Hematopoietic multipotent progenitor cell treated with erythropoietin and hydrocortisone succinate and interleukin-3 and kit ligand, for 6 days (in vitro differentiated cells): ENCODE measurements at regions not wholly inside any gene's neighbourhood (a gene's known extent, or its start where the extent isn't known, plus 50 kb on each side); places are given as distances from the start of the nearest gene placed in this dataset.

Experiments used
- DNase-seq: peaks from one replicate; pipeline ENCODE4 v3.0.0-alpha.2; 2015

DNA sequence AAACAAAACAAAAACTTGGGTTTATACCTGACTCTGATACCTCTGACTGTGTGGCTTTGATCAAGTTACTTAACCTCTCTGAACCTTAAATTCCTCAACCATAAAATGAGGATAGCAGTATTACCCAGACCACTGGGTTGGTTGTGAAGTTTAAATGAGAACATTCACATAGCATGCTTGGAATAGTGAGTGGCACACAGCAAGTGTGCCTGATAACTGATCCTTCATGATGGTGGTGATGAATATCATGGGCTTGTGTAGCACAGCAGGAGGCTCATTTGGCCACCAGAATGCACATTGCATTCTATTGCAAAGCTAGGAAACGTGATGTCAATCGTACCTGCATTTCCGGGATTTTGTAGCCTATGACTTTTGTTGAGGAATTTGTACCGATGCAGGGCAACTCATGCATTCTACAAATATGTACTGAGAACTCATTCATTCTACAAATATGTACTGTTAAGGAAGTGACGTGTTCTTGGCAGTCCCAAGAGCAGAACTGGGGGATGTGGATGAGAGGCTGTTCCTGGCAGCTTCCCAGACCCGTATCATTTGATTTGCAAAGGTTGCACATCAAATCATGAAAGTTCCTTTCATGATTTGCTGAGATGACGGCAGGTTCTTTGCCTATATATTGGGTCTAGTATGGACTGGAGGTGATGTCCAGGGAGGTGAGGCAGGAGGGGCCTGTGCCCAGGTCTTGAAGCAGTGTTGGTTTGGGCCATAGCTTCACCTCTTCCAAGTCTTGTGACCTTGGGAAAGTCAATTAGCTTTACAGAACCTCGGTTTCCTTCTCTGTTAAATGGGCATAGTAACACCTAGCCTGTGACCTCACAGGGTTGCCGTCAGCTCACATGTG, 94.6 kb upstream of the SMNDC1 start:
- no peak for DNase-seq

DNA sequence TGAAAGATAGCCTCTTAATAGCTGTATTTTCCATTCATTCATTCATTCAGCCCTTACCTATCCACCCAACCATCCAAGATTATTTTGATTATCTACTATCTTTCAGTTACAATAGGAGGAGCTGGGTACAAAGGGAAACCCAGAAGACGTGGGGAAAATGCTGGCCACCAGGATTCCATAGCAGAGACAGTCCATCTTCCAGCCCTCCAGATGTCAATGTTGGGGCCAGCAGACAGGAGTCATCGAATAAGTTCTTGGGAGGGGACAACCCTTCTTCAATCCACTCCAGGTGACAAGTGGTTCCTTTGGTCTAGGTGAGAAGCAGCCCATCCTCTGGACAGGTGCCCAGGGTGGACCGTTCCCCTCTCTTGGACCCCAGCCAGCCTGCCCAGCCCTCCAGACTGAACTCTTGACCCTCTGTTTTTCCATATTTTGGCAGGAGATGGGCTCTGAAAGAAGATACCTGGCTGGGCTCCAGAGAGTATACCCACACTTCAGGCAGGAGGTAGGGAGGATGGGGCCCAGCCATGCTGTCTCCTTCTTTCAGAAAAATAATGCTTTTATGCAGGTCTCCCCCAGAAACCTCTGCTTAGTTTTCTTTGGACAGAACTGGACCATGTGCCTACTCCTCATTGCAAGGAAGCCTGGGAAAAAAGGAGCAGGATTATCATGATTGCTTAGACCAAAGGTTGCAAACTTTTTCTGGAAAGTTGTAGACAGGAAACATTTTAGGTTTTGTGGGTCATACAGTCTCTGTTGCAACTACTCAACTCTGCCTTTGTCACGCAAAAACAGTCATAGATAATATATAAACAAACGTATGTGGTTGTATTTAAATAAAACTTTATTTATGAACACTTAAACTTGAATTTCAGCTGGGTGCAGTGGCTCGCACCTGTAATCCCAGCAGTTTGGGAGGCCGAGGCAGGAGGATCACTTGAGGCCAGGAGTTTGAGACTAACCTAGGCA, 95.5 kb upstream of the SMNDC1 start:
- no peak for DNase-seq

DNA sequence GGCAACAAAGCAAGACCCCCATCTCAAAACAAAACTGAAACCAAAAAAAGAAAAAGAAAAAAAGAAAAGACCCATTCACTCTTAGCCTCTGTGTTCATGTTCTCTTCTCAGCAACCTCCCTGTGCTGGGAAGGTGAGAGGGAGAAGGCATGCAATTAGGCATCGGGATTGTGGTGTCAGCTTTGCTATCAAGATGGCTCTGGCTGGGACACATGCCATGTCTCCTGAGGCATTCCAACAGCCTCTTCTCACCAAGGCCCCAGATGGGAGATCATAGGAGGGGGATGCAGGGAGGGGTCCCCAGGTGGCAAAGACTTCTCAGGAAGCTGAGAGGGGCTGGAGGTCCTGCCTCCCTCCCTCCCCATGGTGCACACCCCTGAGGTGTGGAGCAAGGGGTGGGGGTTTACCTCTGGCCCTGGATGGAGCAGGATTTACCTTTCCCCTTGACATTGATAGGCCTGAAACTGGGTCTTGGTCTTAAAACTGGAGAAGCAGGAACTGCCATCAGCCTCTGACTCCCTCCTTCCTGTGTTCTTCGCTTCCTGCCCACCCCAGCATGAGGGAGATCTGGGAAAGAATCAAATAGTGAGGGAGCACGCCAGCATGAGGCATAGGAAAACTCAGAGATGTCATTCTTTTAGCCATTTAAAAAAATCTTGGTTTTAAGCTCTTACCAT, 96.2 kb upstream of the DUSP5 start:
- DNase-seq, result no peak

DNA sequence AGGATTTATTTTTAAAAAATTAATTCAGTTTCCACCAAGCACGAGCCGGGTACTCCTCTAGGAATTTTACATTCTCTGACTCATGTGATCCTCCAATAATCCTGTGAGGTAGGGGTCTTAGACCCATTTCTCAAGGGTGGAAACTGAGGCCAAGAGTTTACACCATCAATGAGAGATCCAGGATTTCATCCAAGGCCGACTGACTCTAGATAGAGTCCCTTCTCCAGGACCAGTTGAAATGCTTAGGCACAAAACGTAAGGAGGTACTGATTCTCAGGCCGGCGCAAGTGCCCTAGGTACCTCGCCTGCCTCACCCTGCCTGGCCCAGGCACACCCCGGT, 95.7 kb upstream of the DUSP5 start:
- DNase-seq, result no peak

DNA sequence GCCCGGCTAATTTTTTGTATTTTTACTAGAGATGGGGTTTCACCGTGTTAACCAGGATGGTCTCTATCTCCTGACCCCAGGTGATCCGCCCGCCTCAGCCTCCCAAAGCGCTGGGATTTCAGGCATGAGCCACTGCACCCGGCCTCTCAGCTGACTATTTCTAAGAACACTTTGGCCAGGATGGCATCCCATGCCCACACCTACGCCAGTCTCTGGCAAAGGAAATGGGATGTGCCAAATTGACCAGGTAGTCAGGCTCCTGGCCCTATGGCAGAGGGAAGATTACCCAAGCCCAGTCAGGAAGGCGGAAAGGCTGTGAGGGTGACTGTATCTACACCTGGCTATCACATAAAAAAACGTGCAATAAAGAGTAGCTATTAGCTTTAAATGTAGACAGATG, 94.1 kb upstream of the DUSP5 start:
- no peak for DNase-seq

DNA sequence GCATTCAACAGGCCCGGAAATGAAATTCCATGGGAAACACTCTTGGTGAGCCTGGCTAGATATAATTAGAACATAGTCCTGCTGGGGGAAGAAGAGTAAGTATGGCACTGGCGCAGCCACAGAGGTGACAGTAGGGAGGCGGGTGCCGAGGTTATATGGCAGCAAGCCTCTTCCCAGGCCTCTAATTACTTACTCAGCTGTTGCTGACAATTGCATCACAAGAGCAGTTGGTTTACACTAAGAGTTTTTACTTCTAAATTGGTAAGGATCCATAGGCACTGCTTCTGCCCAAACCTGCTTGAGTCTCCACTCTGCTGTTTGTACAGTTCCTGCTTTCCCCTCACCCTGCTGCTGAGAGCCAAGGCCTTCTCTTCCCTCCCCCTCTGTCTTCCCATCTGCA, 93.3 kb upstream of the DUSP5 start:
- no peak for DNase-seq

DNA sequence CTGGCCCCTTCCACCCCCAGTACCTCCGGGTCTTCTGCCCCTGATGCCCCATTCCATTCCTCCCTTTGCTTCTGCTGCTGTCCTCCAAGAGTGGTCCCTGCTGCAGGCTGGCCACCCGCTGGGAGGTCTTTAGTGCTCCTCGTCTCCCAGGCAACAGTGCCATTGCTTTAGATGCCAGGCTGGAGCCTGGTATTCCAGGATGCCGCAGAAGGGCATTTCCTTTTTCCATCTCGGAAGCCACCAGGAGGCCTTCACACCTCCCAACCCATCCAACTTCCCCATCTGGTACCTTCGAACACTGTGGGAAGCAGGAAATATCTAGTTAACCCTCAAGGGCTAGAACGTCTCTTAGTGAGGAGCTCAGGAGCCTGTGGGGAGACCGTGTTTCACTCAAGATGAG, 92.9 kb upstream of the DUSP5 start:
- no peak for DNase-seq

DNA sequence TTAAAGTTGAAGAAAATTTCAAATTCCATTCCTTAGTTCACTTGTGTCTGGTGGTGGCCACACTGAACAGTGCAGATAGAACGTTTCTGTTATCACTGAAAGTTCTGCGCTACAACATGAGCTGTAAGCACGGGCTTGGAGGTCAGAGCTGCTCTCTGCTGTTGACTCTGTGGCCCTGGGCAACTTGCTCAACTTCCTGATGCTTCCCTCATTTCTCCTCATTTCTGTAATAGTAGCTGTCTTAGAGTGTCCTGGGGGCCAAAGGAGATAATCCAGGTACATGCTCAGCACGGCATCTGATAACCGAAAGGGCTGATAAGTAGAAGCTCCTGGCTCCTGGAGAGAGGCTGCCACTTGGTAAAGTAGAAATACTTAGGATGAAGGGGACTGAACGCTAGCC, 92.3 kb upstream of the DUSP5 start:
- DNase-seq, result no peak

DNA sequence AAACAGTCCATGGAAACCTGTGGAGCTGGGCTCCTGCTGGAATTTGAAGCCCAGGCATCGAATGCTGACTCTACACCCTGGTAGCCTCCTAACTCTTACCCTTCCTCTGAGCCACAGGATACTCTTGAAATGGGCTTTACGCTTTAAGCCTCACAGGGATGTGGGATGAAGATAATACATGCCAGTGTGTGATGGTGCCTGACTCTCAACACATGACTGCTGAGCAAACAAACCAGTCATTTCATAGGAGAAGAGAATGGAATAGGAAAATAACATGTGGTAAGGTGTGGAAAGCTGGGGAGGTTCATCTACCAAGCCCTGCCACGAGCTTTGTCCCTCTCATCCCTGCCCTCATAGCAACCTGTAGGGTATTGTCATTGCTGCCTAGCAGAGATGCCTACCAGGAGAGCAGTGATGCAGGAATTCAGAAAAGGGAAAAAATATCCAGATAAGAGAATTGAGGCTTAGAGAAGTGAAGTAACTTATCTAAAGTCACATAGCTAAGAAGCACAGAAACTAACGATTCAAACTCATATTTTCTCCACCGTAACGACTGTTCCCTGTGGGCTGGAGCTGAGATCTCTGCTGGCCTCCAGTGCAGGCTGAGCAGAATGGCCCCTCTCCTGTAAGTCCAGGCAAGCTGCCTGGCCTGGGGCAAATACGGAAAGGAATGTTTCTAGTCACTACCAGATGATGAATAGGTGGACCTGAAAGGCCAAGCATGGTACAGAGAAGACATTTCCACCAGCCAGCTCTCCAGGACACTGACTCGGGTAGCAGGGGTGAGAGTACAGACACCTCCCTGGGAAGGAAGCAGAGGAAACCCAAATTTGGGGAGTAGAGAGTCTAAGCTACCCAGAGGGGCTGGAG, 90.2 kb upstream of the DUSP5 start:
- no peak for DNase-seq

DNA sequence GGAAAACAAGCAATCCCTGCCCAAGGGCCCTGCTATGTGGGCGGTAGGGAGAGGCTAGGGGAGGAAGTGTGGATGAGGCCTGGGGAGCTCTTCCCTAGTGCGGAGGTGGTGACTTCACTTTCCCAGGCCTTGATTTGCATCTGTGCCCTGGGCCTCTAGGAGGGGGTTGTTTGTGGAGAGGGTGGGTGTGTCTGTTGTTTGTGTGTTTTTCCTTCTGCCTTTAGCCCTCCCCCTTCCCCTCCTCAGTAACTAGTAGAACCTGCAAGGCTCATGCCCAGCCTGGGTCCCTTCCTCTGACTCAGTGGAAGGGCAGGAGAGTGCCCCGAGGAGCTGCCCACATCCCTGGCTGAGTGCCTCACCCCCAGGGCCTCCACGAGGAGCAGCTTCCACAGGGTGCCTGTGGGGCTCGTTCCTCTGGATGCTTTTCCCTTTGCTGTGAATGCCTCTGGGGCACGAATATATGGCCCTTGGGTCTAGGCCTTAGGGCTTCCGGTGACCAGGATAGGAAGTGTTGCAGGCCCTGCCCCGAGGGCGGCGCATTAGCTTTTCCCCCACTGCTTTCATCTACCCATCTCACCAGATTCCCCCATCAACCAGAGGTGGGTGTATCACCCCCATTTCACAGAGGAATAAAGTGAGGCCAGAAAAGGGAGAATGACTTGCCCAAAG, 89.4 kb upstream of the DUSP5 start:
- no peak for DNase-seq

DNA sequence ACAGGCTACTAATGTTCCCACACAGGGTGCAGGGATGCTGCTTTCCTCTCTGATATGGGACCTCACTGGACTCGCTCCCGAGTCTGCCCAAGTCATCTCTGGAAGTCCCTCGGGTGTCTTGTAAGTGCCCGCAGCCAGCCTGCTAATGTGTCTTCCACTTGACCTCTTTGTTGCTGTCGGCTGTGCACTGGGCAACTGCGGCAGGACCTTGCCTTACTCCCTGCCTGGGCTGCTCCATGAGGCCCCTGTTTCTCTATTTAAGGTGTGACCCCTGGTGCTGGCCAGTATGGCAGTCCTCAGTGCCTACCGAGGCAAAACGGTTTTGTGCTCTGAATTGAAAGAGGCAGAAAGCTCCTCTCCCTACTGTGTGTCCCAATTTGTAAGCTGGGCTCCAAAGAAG, 88.8 kb upstream of the DUSP5 start:
- no peak for DNase-seq

DNA sequence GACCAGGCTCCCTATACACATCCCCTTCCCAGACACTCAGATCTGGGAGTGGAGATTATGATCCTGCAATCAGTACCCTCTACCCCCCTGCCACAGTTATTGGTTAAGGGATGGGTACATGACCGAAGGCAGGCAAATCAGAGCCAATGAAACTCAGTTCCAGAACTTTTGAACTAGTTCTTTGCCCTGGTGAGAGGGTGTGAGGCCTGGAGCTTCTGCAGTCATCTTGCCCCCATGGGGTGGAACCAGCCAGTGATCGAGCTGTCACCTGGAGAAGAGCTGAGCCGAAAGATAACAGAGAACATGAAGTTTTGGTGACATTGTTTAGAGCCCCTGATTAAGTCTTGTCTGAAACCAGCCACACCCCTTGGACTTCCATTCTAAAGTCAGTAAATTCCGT, 88.2 kb upstream of the DUSP5 start:
- no peak for DNase-seq

DNA sequence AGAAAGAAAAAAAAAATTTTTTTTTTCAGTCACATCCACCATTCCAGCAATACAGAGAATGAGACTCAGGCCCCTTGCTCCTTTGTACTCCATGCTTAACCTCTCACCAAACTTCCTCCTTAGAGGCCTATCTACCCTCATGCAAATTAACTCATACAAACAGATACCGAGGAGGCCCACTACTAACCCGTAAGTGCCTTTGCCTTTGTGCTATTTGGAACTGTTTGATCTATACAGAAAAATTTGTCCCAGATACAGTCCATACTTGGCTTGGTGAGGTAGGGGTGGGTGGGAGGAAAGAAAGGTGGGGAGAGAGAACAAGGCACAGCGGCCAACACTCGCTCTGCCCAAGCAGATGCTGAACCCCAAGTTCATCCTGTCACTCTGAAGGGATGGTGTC, 87.8 kb upstream of the DUSP5 start:
- no peak for DNase-seq

DNA sequence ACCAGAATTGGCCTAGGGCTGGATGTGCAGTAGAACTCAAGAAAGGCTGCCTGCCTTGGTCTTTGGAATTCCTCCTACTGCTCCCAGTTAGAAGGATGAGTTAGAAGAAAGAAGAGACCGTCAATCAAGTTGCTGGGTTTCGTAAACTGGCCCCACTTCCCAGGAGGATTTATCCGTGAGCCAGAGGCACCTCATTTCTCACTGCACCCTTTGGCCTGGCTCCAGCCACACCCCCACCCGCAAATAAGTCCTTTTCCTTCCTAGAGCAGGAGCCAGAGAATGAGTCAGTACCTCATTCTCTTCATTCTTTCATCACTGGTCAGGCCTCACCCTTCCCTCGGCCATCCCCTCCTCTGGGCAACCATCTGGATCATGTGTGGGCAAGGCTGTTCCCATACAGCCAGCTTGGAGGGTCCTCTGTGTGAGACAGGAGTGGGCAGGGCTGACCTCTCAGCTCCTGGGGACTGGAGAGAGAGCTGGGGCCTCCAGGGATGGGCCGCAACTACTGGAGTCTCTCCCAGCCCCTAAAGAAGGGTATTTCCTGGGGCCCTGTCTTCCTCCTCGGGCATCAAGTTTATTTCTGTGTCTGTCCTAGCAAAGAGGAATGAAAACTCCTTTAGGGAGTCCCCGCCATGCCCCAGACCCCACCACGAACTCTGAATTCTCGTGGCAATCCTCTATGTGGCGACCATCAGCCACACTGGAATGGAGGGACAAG, 87.2 kb upstream of the DUSP5 start:
- DNase-seq, result no peak

DNA sequence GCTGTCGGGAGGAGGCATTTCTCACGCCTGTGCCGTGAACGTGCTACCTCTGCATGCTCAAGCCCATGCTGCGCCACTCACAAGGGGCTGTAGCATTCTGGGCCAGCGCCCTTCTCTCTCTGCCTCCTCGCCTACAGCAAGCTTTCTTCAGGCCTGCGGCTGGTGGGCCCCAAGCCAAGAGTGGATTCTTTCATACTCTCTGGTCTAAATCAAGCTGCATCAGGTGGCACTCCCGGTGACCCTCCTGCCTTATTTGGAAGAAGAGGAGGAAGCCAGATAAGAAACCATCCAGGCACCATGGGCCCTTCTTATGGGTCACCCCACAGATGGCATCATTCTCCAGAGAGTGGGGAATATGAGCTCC, 86.7 kb upstream of the DUSP5 start:
- no peak for DNase-seq

DNA sequence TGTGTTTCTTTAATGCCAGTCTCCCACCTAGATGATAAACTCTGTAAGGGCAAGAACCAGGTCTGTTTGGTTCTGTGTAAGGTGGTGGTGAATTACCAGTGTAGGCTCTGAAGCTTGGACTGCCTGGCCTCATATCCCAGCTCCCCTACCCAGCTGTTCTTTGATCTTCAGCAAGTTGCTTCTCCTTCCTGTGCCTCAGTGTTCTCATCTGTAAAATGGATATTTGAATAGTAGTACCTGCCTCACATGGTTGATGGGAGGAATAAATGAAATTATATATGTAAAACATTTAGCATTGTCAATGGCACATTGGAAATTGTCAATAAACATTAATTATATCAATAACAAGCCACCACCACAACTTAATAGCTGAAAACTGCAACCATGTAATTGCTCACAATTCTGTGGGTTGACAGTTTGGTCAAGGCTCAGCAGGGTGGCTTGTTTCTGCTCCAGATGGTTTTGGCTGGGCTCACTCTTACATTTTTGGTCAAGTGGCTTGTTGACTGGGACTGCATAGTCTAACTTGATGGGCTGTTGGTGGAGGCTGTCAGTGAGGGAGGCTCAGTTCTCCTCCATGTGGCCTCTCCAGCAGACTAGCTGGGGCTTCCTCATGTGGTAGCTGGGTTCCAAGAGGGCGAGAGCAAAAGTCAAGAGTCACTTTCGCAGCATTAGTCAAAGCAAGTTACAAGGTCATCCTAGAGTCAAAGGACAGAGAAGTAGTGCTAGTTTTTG, 84.5 kb upstream of the DUSP5 start:
- no peak for DNase-seq

DNA sequence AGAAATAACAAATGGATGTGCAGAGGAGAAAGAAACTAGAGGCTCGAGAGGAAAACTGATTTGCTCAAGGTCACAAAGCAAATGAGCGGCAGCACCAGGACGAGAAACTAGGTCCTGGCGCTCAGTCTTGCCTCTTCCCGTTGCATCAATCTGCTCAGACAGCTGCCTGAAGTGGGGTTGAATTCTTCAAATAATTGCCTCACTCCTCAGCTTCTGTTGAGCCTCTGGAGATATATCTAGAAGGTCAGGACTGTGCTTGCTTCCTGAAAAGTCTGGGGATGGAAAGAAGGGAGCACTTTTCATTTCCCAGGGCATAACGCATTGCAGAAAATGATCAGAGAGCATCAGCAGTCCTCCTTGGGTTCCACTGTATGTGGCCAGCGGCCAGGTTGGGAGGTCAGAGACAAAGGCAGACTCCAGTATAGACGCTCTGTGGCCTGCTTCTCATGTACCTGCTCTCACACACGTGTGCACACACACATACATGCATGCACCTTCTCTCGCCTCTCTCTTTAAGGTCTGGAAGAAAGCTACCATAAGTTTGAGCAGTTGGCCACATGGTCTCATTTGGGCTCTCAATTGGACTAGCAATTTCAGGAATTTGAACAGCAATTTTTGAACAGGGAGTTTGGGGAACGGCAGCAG, 83.7 kb upstream of the DUSP5 start:
- no peak for DNase-seq

DNA sequence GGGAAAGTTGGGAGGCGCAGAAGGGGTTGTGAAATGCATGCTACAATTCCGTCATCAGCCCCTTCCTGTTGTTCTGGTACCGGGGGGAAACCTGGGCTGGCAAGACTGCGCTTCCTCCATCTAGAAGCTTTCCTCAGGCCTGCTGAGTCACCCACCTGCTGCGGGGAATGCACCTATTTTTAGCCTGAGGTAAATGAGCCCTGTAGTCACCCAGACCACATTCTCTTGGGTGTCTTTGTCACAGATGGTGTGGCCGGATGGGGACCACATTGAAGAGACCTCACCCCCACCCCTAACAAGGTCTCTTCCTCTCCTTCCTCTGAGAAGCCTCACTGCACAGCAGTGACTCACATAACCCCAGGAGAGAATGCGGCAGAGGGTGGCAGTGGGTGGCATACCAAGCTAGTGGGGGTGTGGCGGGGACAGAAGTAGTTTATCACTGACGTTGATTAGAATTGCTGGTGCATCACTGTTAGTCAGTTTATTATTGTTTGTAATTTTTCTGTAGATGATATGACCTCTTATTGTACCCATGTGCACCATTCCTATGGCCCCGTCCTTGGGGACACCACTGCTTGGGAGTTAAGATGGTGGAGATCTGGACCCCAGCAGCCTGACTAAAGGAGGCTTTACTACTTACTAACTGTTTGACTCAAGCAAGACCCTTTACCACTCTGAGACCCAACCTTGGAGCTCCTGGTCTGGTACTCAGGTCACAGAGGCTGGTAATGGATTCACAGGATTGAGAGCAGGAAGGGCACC, 83.0 kb upstream of the DUSP5 start:
- peak; percentile 41 for DNase-seq

DNA sequence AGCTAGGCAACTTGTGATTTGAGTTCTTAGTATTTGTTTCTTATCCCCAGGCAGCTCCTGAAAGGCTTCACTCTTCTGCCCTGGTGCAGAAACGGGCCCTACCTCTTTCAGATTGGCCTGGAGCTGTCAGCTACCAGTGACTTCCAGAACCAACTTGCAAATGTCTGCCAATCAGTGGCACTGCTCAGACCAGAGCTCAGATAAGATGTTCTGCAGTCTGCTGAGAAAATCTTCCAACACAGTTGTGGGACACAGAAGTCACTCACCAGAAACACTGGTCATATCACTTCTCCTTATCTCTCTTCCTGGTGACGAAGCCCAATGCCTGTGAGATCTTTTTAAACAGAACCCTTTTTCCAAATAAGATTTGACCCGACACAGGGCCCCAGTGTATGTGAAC, 81.9 kb upstream of the DUSP5 start:
- peak; percentile 40 for DNase-seq
